DMS53 (cell line): ENCODE measurements at regions not wholly inside any gene's neighbourhood (a gene's known extent, or its start where the extent isn't known, plus 50 kb on each side); places are given as distances from the start of the nearest gene placed in this dataset.
"Not testable (repeated sequence)": the region's sequence is repeated elsewhere in the genome, so short reads cannot be mapped to it uniquely, and the experiment has no call there.

Experiments used
- DNase-seq: peaks from one replicate; lab custom pipeline; 2025; lab: John Stamatoyannopoulos, UW

DNA sequence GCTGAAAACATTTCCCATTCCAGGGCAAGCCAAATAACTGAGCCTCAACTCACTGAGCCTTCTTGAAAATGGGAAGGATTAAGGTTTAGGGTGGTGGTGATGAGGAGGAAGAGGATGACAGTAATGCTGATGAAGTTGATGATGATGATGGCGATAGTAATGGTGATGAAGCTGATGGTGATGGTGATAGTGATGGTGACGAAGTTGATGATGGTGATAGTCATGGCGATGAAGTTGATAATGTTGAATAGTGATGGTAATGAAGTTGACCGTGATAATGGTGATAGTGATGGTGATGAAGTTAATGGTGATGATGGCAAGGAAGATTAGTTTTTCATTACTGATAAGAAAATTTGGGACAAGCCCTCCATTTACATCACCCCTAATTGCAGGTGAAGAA lies 285.8 kb upstream of the DYNLRB2 start:
- no peak for DNase-seq

DNA sequence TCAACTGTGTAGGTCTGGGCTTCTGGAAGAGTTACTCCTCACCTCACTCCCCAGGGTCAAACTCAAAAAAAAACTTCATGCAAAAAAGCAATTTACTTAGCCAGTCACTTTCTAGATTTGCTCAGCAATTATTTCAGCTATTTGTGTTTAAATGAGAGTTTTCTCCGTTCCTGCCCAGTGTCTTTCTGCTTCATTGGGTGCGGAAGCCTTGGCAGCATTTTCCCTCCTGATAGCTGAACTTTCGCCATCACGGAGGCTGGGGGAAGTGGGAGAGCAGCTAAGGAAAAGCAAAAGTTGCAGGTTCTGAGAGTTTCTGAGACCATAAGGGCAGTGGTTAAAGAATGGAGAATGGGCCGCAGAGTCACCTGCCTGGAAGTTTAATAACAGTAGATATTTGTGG lies 287.1 kb upstream of the DYNLRB2 start:
- DNase-seq, result no peak

DNA sequence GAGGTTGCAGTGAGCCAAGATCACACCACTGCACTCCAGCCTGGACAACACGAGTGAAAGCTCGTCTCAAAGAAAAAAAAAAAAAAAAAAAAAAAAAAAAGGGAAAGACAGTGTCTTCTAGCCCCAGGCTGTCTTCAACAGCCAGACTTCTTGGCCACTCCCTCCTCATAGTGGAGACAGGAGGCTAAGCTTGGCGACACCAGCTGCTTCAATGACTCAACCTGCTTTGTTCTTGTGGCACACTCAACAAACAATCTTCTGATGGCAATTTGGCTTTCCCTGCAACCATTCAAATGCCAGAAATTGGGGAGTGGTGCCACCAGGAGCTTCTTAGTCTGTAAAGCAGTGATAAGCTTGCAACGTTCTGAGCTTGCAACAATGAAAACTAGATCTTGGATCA lies 290.4 kb upstream of the DYNLRB2 start:
- DNase-seq, result peak; percentile 3

DNA sequence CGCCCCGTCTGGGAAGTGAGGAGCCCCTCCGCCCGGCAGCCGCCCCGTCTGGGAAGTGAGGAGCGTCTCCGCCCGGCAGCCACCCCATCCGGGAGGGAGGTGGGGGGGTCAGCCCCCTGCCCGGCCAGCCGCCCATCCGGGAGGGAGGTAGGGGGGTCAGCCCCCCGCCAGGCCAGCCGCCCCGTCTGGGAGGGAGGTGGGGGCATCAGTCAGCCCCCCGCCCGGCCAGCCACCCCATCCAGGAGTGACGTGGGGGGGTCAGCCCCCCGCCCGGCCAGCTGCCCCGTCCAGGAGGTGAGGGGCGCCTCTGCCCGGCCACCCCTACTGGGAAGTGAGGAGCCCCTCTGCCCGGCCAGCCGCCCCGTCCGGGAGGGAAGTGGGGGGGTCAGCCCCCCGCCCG lies 297.5 kb upstream of the DYNLRB2 start:
- not testable (repeated sequence) for DNase-seq

DNA sequence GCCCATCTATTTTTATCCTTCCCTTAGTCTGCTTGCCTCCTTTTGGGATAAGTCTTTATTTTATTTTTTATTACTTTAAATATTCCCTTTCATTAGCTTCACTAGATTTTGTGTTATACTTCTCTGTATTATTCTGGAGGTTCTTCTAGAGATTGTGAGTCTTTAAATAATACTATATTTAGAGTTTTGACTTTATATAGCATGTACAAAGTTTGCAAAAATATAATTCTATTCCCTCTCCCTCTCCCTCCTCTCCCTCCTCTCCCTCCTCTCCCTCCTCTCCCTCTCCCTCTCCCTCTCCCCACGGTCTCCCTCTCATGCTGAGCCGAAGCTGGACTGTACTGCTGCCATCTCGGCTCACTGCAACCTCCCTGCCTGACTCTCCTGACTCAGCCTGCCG lies 298.5 kb upstream of the DYNLRB2 start:
- DNase-seq, result not testable (repeated sequence)

DNA sequence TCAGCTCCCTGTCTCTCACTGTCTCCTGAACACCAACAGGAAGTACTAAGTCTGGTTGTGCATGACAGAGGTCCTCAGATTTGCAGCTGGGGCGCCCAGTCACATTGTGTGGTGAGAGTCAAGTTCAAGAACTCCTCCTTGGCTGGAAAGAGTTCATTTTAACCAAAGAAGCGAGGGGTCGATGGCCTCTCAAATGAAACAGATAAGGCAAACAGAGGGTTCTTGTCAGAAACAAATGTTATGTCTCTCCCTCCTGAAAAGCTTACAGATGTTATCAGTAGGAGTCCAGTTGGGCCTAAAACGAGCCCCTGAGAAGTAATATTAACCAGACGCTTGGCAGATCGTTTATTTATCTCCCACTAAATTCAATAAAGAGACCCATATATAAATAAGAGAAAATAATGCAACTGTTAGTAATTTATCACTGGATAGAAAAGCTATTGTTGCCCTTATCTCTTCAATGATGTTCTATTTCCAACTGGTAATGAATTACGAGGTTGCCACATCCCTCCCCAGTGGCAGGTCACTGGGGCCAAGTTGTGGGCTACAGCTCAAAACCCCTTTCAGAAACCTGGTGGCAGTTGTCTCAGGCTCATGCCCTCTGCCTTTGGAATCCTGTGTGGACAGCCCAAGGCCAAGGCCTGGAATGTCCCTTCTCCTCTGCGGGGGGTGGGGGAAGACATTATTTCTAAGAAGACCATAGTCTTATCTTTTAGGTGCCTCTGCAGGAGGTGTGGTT lies 307.5 kb upstream of the DYNLRB2 start:
- DNase-seq, result no peak

DNA sequence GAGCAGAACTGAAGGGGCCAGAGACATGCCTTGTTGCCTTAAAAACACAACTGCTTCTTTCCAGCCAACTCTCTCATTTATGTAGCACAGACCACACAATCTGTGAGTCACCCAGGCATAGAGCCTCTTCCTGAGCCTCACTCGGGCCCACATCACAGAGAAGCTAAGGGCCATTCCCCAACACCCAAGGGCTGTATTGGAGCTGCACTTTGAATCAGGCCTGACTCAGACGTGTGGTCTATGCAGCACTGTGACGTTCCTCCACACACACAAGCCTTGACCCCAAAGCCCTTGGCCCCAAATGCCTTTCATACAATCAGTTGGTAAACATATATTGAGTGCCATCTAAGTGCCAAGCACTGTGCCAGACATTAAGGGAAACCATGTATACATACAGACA lies 308.9 kb upstream of the DYNLRB2 start:
- no peak for DNase-seq

DNA sequence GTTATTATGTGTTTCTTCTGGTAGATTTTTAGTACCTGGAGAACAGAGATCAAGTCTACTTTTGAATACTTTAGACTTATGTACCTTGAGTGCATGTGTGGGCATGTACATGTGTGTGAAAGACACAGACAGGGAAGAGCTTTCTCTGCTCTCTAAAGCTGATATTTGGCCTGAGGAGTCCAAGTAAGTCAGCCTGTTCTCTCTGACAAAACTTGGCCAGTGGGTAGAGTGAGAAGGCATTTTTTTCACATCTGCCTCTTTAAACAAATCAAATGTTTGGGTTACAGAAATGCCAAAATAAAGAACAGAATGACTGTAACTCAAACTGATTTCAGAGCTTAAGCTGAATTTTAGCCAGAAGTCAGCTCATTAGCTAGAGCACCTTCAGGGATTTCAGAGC lies 309.7 kb upstream of the DYNLRB2 start:
- DNase-seq, result no peak

DNA sequence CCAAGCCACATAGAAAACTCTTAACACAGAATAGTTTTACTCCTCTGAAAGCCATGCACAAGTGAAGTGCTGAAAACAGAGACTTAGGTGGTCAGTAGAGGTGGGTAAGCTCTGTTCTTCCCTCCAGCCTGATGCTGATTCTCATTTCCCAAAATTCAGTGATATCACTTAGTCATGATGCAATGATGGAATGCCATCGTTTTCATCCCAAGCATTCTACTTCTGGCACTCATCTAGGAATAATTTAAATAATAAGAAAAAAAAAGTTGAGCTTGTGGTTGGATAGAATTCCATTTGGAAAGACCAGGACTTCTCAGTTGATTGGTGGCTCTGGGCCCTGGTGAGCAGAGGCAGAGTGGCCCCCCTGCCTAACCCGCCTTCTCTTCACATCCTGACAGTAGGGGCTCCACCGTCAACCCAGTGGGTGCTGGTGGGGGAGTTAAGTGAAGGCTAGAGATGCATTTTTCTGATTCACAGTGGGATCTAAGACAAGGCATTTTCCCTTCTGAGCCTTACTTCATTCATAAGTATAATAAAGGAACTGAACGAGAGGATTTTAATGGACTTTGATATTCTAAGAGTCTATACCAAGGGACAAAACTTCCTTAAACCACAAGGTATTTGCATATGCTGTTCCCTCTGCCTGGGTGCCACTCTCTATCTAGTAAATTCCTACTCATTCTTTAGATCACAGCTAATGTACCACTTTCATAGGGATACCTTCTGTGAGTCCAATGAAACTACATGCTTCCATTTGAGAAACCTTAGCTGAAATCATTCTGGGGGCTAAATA lies 310.3 kb upstream of the DYNLRB2 start:
- DNase-seq, result no peak

DNA sequence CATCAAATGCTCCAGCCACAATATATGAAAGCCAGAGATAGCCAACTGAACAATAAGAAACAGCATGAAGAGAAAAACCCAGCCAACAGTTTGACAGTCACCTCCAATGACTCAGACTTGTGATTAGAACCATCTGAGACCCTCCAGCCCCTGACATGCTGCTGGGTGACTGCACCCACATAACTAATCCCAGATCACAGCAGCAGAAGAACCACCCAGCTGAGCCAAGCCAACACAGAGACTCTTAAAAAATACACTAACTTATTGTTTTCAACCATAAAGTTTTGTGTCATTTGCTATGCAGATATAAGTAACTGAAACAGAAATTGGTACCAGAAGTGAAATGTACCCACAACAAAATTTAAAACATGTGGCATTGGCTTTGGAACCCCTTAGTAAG lies 314.3 kb upstream of the DYNLRB2 start:
- no peak for DNase-seq

DNA sequence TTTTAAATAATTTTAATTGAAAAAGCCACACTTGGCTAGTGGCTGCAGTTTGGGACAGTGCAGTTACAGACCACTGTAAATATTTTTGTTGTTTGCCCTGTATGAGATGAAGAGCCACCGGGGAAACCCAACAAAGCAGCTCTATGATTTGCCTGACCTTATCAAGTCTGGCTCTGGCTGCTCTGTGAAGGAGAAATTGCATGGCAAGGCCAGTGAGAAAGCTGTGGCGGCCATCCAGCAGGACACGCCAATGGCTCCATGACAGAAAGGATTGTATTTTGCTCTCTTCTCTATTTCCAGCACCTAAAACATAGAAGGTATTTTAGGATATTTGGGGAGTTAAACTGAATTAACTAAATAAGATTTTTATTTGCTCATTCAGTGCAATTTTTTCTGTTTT lies 330.0 kb upstream of the DYNLRB2 start:
- no peak for DNase-seq

DNA sequence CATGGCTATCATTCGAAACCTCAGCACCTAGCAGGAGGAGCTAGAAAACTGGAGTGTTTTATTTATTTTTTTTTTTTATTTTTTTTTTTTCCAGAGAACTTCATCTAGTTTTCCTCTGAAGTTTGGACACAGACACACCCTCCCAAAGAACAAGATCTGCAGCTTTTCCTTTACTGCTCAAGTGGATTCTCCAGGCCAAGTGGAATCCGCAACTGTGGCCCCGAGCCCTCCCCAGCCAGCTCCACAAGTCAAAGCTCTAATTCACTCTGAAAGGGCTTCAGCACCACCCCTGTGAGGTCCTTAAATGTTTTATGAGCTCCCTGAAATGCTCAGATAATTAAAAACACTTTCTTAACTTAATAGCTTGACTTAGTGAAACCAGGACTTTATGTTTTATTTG lies 332.1 kb upstream of the DYNLRB2 start:
- no peak for DNase-seq

DNA sequence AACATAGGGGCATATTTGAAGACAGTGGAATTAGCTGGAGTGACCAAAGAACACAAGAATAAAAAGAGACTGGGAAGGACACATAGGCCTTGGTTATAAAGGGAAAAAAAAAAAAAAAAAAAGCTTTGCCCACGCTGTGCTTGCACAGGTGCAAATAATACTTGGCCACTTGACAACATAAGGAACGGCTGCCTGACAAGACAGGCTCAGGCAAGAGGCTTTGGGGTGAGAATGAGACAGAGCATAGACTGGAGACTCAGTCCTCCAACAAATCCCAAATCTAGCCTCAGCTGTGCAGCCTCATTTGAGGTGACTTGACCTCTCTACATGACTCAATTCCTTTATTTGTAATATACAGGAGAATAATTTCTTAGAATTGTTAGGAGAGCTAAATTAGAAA lies 332.8 kb upstream of the DYNLRB2 start:
- peak; percentile 70 for DNase-seq

DNA sequence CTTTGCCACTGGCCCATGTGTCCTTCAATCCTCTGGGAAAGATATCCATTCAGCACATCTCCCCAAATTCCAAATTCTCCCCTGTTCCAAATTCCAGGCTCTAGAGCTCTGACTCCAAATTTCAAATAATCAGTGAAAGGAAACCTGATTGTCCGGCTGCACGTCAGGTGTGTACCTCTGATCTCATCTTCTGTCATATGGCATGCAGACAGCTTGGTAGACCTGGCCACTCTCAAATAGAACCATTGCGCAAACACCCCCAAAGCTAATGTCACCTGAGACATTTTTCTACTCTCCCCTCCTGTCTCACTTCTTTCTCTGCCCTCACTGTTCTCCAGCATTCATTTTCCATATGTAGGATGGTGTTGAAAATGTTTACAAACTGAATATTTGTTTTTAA lies 337.0 kb upstream of the DYNLRB2 start:
- no peak for DNase-seq

DNA sequence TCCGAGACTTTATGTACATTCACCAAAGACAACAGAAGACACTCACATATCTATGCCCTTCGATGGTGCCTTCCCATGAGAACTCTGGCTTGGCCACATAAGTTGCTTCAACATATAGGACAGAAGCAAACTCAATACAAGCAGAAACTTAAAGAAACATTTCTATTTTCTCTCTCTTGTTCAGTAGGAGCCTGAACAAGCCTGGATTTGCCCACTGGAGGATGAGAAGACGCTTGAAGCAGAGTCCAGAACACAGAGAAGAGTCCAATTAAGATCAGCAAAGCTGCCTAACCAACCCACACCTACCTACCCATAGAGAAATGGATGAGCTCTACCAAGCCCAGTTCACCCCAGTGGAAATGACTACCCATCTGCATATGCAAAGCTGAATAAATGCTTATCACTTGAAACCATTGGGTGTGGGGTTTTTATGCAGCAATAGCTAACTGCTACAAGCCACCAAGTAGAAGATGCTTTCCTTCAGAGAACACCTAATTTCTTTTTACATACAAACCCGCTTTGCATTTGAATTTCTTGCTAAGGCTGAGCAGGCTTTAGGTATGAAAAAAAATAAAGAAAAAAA lies 337.9 kb upstream of the DYNLRB2 start:
- DNase-seq, result no peak

DNA sequence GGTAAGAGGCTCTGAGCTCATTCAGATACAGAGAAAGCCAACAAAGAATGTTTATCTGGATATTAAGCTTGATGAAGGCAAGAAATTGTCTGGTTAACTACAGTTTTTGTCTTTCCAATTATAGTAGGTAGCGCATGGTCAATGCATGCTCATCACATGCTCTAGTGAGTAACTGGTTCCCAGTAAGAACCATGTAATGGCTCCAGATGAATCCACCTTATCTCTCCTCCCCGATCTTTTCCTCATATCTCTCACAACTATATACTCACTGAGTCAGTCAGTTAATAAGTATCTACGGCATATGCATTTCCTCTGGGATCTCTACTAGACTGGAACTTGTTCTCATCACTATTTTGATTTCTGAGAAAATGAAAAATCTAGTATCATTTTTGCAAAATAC lies 340.7 kb upstream of the DYNLRB2 start:
- DNase-seq, result no peak

DNA sequence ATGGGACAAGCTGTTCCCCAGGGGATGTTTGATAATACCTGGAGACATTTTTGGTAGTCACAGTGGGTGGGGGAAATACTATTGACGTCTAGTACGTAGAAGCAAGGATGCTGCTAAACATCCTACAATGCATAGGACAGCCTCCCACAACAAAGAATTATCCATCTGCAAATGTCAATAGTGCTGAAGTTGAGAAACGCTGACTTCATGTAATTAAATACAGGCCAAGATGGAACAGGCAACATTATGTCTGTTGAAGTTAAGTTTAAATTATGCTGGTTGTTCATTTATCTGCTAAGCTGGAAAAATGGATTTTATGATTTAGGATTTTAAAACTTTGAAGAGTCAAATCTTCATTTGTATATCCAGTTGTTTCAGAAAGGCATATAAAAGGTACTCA lies 341.2 kb upstream of the DYNLRB2 start:
- DNase-seq, result no peak

DNA sequence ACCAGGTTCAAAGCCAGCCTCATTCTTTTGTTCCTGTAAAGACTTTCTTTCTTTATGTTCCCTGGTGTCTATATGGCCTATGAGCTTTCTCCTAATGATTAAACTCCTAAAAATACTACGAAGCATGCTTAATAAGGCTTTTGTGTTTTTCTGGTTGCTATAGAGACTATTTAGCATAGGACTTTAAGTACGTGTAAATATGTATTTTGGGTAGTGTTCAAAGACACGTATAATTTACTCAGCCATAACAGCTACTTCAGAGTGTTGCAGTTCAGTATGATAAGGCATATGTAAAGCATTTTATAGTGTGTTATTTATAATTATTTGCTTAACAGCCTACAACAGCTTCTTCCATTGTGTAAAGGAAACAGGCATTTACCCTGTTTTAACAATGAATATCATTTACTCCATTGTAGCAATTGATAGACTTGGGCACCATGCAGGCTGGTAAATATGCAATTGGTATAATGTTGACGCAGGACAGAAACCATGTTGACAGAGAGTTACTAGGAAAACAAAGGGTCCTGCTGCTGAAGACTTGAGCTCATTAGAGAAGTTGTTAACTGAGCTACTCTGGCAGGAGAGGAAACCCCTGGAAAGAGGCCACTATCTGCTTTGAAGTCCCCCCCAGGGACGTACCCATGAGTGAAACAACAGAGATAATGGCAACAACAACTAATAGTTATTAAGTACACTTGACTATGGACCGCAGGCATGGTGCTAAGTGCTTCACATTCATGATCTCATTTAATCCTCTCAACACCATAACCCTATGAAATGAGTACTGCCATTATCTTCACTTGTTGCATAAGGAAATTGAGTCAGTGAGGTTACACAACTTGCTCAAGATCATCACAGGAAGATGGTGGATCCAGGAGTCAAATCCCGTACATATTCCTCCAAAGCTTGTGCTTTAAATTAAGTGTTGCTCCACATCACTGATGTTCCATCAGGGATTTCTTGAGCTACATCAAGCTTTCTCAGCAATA lies 342.2 kb upstream of the DYNLRB2 start:
- DNase-seq, result peak; percentile 94

DNA sequence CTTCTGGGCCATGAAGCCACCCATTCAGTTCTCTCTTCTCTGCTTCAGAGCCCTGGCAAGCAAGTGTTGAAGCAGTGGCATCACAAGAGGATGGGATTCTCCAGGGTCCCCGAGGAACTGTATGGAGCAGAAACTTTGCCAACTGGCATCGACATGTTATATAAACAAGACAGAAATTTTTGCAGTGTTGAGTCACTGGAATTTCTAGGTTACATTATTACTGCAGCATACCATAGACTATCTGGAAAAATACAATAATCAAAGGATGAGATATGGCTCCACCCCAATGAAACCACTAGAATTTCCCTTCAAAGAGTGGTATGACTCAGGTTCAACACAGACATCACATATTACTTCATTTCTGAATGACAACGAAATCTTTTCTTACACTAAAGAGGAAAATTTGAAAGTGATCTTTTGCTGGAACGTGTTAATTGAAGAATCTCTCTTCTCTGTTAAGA lies 343.0 kb upstream of the DYNLRB2 start:
- DNase-seq, result peak; percentile 80

DNA sequence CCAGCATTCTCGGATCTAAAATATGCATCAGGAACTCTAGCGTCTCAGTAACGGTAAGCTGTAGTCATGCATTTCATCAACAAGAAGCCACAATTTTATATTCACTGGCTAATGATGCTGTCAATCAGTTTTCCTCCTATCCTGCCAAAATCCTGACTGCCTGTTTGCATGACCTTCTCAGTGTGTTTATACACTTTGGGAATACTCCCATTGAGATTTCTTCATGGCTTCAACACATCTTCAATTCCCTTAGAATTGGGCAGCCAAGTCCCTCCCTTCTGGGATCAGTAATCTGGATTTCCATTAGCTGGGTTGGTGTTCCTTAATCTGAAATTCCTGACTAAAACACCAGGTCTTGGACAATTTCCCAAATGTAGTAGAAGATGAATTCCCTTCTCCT lies 348.9 kb upstream of the DYNLRB2 start:
- no peak for DNase-seq

DNA sequence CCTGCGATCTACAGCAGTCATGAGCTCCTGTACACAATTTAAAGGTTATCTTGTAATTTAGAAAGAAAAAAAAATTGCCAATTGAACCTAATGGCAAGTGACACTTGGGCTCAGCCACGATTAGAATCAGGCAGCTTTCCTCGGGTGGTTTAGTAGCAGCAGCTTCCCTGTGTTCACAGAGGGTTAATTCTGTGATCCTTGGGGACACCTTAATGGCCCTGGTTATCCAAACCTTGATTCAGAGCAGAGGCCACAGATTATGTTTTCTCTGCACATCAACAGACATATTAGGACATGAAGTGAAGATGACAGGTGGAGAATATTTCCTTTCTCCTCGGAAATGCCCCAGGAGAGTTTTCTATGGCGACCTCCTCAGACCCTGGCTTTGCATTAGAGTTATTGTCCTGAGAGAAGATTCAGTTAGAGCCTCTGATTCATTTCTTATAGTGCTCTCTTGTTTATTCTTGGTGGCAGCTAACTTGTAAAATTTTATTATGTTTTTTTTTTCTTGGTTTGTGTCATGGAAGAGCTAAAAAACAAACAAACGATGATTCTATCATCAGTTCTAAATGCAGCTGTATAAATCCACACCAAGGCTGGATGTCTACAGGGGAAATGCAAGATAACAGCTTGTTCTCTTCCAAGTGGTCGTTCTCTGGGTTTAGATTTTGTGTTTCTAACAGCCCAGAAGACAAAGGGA lies 351.2 kb upstream of the DYNLRB2 start:
- DNase-seq, result no peak
